ENCODE measurements at regions not wholly inside any gene's neighbourhood (a gene's known extent, or its start where the extent isn't known, plus 50 kb on each side); places are given as distances from the start of the nearest gene placed in this dataset.

DNA sequence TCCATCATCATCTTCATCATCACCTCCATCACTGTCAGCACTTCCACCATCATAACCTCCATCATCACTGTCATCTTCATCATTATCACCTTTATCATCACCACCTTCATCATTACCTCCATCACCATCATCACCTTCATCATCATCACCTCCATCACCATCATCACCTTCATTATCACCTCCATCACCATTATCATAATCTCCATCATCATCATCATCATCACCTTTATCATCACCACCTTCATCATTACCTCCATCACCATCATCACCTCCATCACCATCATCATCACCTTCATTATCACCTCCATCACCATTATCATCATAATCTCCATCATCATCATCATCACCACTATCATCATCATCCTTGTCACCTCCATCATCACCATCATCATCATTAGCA is 309.7 kb downstream of the HAPSTR1 start:
- Mint-ChIP-seq H3K36me3 (peaks cover 6% of the 10 kb centered on the region; the same call in 1 of the 2 replicates), H3K4me3 (no peak overlapping the region), H3K9me3 (peaks cover 17% of the 10 kb centered on the region), H3K4me1 (peaks cover 13% of the 10 kb centered on the region), H3K27me3 (ENCODE audit: low read depth) (peaks cover 12% of the 10 kb centered on the region; the same call in 1 of the 2 replicates), H3K27ac (no peak overlapping the region)
- ChIA-PET CTCF (no interaction called here), POLR2A (no interaction called here)
- DNase-seq (ENCODE audit: low spot score) (no peak), ATAC-seq (no peak)
- no peak for TF ChIP-seq SMAD4 (CRISPR knock-in tag; IDR thresholded peaks at IDR 0.05)
- no peak for TF ChIP-seq EMX1 (CRISPR knock-in tag; IDR thresholded peaks at IDR 0.05)
- no peak for TF ChIP-seq ZNF232 (CRISPR knock-in tag; IDR thresholded peaks at IDR 0.05)
- TF ChIP-seq CREM (CRISPR knock-in tag; IDR thresholded peaks at IDR 0.05) = no peak
- no peak for TF ChIP-seq SP1 (CRISPR knock-in tag; conservative IDR thresholded peaks at IDR 0.05)
- no peak for TF ChIP-seq KAT7 (CRISPR knock-in tag; IDR thresholded peaks at IDR 0.05; ENCODE audit: borderline replicate concordance)
- TF ChIP-seq, protein P1, sequence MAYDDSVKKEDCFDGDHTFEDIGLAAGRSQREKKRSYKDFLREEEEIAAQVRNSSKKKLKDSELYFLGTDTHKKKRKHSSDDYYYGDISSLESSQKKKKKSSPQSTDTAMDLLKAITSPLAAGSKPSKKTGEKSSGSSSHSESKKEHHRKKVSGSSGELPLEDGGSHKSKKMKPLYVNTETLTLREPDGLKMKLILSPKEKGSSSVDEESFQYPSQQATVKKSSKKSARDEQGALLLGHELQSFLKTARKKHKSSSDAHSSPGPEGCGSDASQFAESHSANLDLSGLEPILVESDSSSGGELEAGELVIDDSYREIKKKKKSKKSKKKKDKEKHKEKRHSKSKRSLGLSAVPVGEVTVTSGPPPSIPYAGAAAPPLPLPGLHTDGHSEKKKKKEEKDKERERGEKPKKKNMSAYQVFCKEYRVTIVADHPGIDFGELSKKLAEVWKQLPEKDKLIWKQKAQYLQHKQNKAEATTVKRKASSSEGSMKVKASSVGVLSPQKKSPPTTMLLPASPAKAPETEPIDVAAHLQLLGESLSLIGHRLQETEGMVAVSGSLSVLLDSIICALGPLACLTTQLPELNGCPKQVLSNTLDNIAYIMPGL (CRISPR knock-in tag; IDR thresholded peaks at IDR 0.05) = no peak

DNA sequence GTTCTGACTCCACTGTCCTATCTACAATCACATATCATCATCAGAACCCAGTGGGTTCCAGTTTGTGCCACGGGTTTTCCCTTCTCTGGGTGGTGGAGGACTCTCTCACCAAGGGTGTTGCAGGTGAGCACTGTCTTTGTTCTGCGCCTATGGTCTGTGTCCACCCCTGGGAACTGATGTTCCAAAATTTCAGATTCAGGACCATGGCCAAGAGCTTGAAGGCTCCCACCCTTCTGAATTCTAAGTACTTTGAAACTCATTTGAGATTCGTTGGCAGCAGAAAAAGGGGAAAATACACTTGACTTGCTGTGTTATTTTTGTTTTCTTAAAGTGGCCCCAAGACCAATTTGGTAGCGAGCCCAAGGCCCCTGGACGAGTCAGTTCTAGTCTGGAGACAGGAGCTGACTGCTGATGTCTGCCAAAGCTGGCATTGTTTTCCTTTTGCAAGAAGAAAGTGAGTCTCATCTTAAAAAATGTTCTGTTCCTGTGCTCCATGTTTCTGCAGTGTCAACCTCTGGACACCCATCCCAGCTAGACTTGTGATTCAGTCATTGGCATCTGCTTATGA is 310.9 kb downstream of the HAPSTR1 start:
- peaks cover 3% of the 10 kb centered on the region; the same call in 1 of the 2 replicates for H3K36me3 Mint-ChIP-seq
- H3K4me1 Mint-ChIP-seq = peaks cover 15% of the 10 kb centered on the region
- no peak overlapping the region for H3K27ac Mint-ChIP-seq
- H3K4me3 Mint-ChIP-seq = no peak overlapping the region
- ATAC-seq (no peak), DNase-seq (ENCODE audit: low spot score) (no peak)
- POLR2A ChIA-PET = no interaction called here
- peaks cover 9% of the 10 kb centered on the region; the same call in 1 of the 2 replicates for H3K27me3 Mint-ChIP-seq (ENCODE audit: low read depth)
- peaks cover 8% of the 10 kb centered on the region for H3K9me3 Mint-ChIP-seq
- CTCF ChIA-PET = no interaction called here
- TF ChIP-seq MYBL2 (CRISPR knock-in tag; IDR thresholded peaks at IDR 0.05) = no peak
- TF ChIP-seq KAT7 (CRISPR knock-in tag; IDR thresholded peaks at IDR 0.05; ENCODE audit: borderline replicate concordance) = no peak
- TF ChIP-seq, protein P2, sequence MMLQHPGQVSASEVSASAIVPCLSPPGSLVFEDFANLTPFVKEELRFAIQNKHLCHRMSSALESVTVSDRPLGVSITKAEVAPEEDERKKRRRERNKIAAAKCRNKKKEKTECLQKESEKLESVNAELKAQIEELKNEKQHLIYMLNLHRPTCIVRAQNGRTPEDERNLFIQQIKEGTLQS (CRISPR knock-in tag; conservative IDR thresholded peaks at IDR 0.05) = no peak
- no peak for TF ChIP-seq ZNF138 (CRISPR knock-in tag; conservative IDR thresholded peaks at IDR 0.05)
- TF ChIP-seq FOXP1 (CRISPR knock-in tag; IDR thresholded peaks at IDR 0.05; ENCODE audit: borderline replicate concordance) = no peak
- no peak for TF ChIP-seq EMX1 (CRISPR knock-in tag; IDR thresholded peaks at IDR 0.05)
- TF ChIP-seq, protein P3, sequence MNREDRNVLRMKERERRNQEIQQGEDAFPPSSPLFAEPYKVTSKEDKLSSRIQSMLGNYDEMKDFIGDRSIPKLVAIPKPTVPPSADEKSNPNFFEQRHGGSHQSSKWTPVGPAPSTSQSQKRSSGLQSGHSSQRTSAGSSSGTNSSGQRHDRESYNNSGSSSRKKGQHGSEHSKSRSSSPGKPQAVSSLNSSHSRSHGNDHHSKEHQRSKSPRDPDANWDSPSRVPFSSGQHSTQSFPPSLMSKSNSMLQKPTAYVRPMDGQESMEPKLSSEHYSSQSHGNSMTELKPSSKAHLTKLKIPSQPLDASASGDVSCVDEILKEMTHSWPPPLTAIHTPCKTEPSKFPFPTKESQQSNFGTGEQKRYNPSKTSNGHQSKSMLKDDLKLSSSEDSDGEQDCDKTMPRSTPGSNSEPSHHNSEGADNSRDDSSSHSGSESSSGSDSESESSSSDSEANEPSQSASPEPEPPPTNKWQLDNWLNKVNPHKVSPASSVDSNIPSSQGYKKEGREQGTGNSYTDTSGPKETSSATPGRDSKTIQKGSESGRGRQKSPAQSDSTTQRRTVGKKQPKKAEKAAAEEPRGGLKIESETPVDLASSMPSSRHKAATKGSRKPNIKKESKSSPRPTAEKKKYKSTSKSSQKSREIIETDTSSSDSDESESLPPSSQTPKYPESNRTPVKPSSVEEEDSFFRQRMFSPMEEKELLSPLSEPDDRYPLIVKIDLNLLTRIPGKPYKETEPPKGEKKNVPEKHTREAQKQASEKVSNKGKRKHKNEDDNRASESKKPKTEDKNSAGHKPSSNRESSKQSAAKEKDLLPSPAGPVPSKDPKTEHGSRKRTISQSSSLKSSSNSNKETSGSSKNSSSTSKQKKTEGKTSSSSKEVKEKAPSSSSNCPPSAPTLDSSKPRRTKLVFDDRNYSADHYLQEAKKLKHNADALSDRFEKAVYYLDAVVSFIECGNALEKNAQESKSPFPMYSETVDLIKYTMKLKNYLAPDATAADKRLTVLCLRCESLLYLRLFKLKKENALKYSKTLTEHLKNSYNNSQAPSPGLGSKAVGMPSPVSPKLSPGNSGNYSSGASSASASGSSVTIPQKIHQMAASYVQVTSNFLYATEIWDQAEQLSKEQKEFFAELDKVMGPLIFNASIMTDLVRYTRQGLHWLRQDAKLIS (CRISPR knock-in tag; IDR thresholded peaks at IDR 0.05; ENCODE audit: borderline replicate concordance) = no peak
- TF ChIP-seq, protein P4, sequence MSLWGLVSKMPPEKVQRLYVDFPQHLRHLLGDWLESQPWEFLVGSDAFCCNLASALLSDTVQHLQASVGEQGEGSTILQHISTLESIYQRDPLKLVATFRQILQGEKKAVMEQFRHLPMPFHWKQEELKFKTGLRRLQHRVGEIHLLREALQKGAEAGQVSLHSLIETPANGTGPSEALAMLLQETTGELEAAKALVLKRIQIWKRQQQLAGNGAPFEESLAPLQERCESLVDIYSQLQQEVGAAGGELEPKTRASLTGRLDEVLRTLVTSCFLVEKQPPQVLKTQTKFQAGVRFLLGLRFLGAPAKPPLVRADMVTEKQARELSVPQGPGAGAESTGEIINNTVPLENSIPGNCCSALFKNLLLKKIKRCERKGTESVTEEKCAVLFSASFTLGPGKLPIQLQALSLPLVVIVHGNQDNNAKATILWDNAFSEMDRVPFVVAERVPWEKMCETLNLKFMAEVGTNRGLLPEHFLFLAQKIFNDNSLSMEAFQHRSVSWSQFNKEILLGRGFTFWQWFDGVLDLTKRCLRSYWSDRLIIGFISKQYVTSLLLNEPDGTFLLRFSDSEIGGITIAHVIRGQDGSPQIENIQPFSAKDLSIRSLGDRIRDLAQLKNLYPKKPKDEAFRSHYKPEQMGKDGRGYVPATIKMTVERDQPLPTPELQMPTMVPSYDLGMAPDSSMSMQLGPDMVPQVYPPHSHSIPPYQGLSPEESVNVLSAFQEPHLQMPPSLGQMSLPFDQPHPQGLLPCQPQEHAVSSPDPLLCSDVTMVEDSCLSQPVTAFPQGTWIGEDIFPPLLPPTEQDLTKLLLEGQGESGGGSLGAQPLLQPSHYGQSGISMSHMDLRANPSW (CRISPR knock-in tag; conservative IDR thresholded peaks at IDR 0.05; ENCODE audit: low read depth) = no peak
- no peak for TF ChIP-seq IRF2 (CRISPR knock-in tag; IDR thresholded peaks at IDR 0.05; ENCODE audit: borderline replicate concordance, low read depth)
- TF ChIP-seq TEAD1 (CRISPR knock-in tag; IDR thresholded peaks at IDR 0.05) = no peak
- TF ChIP-seq, protein P5, sequence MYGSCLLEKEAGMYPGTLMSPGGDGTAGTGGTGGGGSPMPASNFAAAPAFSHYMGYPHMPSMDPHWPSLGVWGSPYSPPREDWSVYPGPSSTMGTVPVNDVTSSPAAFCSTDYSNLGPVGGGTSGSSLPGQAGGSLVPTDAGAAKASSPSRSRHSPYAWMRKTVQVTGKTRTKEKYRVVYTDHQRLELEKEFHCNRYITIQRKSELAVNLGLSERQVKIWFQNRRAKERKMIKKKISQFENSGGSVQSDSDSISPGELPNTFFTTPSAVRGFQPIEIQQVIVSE (CRISPR knock-in tag; IDR thresholded peaks at IDR 0.05; ENCODE audit: borderline replicate concordance) = no peak
- no peak for TF ChIP-seq CREM (CRISPR knock-in tag; IDR thresholded peaks at IDR 0.05)
- TF ChIP-seq NFE2L1 (CRISPR knock-in tag; IDR thresholded peaks at IDR 0.05) = no peak
- TF ChIP-seq JAZF1 (CRISPR knock-in tag; IDR thresholded peaks at IDR 0.05) = no peak
- no peak for TF ChIP-seq GRHL2 (CRISPR knock-in tag; IDR thresholded peaks at IDR 0.05; ENCODE audit: insufficient replicate concordance, severe bottlenecking)
- TF ChIP-seq RORB (CRISPR knock-in tag; IDR thresholded peaks at IDR 0.05) = no peak
- TF ChIP-seq, protein P6, sequence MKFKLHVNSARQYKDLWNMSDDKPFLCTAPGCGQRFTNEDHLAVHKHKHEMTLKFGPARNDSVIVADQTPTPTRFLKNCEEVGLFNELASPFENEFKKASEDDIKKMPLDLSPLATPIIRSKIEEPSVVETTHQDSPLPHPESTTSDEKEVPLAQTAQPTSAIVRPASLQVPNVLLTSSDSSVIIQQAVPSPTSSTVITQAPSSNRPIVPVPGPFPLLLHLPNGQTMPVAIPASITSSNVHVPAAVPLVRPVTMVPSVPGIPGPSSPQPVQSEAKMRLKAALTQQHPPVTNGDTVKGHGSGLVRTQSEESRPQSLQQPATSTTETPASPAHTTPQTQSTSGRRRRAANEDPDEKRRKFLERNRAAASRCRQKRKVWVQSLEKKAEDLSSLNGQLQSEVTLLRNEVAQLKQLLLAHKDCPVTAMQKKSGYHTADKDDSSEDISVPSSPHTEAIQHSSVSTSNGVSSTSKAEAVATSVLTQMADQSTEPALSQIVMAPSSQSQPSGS (CRISPR knock-in tag; IDR thresholded peaks at IDR 0.05; ENCODE audit: borderline replicate concordance, low read depth) = no peak
- TF ChIP-seq ZBTB21 (CRISPR knock-in tag; IDR thresholded peaks at IDR 0.05; ENCODE audit: borderline replicate concordance) = no peak

Data from WTC11 (cell line).